Activated CD8-positive, alpha-beta memory T cell treated with anti-CD3 and anti-CD28 coated beads, Interleukin-2, amount 50 U/mL, for 24 hours (primary cell): ENCODE measurements at regions not wholly inside any gene's neighbourhood (a gene's known extent, or its start where the extent isn't known, plus 50 kb on each side); places are given as distances from the start of the nearest gene placed in this dataset.

Experiments used
- DNase-seq: peaks from one replicate; pipeline ENCODE4 v3.0.0-alpha.2; 2020; ENCODE audit errors: extremely low read depth

DNA sequence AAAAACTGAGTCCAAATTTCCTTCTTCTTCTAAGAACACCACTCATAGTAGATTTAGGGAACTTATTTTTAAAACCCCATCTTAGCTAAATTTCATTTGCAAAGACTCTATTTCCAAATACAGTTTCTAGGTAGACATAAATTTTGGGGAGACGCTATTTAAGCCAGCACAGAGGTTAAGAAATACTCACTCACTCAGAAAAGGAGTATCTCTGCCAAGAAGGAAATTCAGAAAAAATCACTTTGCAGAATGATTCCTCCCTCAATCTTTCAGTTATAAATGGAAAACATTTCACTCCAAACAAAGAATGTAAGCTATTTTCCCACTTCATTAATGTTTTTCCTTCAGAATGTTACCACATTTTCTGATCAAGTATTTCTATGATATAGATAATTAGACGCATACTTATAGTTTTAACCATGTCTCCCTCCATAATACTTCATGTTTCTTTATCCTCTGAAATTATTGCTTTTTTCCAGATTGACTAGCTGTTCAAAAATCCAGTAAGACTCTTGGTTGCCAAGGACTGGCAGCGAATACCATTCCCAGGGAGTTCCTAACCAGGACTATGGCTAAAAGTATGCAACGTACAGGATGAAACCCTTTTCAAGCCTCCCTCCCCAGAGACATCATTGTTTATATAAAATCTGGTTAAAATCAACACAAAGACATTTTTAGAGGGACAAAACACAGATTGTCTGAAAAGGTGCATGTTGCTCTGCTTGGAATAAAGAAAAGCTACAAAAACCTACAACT is 52.5 kb upstream of the RXFP2 start:
- no peak for DNase-seq
